ENCODE measurements at regions not wholly inside any gene's neighbourhood (a gene's known extent, or its start where the extent isn't known, plus 50 kb on each side); places are given as distances from the start of the nearest gene placed in this dataset.

GRCh38 chr18:28510210-28510609, 333.3 kb upstream of the CDH2 start:
- TF ChIP-seq CTCF (IDR thresholded peaks at IDR 0.05) (no peak), POLR2A (IDR thresholded peaks at IDR 0.05) (no peak)

All from body of pancreas (tissue), 4 donors.